ENCODE measurements at regions not wholly inside any gene's neighbourhood (a gene's known extent, or its start where the extent isn't known, plus 50 kb on each side); places are given as distances from the start of the nearest gene placed in this dataset.
"Not testable (repeated sequence)": the region's sequence is repeated elsewhere in the genome, so short reads cannot be mapped to it uniquely, and the experiment has no call there.

DNA sequence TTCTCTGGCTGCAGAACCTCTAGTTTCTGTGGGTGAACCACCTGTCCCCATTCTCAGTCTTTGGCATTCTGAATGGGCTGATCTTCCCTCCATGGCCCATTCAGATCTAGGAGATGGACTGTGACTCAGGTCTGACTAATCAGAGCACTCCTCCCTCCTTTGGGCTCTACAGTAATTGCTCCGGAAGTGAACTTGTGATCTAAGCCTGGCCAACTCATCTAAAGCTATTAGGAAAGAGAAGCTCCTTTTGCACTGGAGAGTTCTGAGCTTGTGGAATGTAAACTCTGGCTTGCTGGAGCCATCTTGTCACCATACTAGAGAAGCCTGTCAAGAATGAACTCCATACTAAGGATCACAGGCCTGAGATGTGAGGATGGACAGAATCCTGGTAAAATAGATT lies 168.2 kb downstream of the SUDS3 start:
- TF ChIP-seq, protein P1, sequence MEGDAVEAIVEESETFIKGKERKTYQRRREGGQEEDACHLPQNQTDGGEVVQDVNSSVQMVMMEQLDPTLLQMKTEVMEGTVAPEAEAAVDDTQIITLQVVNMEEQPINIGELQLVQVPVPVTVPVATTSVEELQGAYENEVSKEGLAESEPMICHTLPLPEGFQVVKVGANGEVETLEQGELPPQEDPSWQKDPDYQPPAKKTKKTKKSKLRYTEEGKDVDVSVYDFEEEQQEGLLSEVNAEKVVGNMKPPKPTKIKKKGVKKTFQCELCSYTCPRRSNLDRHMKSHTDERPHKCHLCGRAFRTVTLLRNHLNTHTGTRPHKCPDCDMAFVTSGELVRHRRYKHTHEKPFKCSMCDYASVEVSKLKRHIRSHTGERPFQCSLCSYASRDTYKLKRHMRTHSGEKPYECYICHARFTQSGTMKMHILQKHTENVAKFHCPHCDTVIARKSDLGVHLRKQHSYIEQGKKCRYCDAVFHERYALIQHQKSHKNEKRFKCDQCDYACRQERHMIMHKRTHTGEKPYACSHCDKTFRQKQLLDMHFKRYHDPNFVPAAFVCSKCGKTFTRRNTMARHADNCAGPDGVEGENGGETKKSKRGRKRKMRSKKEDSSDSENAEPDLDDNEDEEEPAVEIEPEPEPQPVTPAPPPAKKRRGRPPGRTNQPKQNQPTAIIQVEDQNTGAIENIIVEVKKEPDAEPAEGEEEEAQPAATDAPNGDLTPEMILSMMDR (conservative IDR thresholded peaks at IDR 0.05; ENCODE audit: control insufficient read depth, insufficient read depth, low read depth, low read length), result no peak
- no peak overlapping the region for H3K4me3 ChIP-seq (ENCODE audit: control insufficient read depth, low read depth, low read length)
- peak; percentile 25 for DNase-seq (ENCODE audit: low read depth)

DNA sequence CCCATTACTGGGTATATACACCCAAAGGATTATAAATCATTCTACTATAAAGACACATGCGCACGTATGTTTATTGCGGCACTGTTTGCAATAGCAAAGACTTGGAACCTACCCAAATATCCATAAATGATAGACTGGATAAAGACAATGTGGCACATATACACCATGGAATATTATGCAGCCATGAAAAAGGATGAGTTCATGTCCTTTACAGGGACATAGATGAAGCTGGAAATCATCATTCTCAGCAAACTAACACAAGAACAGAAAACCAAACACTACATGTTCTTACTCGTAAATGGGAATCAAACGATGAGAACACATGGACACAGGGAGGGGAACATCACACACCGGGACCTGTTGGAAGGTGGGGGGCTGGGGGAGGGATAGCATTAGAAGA lies 171.3 kb downstream of the SUDS3 start:
- not testable (repeated sequence) for DNase-seq (ENCODE audit: low read depth)

DNA sequence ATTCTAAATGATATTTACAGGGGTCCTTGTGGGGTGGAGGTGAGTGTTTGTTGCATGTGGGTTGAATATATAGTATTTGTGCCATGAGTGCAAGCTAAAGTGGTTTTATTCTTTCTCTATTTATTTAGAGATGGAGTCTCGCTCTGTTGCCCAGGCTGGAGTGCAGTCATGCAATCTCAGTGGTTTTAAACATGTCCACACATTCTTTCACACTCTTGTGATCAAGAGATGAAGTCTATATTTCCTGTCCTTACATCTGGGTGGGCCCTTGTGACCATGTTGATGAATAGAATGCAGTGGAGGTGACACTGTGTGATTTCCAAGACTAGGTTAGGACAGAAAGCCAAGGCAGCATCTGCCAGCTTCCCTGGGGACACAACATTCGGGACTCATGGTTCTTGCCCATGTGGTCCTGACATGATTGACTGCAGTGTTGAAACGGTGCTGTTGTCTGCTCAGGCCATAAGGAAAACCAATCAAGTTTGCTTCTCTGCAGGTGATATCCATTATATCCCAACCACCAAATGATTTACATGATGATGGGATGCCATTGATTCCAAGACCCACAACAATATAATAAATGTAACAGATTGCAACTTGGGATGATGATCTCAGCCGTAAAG lies 172.6 kb downstream of the SUDS3 start:
- DNase-seq (ENCODE audit: low read depth), result no peak

More for the DNA sequence above, 171.3 kb downstream of the SUDS3 start:
- not testable (repeated sequence) for H3K4me3 ChIP-seq (ENCODE audit: control insufficient read depth, low read depth, low read length)

DNA sequence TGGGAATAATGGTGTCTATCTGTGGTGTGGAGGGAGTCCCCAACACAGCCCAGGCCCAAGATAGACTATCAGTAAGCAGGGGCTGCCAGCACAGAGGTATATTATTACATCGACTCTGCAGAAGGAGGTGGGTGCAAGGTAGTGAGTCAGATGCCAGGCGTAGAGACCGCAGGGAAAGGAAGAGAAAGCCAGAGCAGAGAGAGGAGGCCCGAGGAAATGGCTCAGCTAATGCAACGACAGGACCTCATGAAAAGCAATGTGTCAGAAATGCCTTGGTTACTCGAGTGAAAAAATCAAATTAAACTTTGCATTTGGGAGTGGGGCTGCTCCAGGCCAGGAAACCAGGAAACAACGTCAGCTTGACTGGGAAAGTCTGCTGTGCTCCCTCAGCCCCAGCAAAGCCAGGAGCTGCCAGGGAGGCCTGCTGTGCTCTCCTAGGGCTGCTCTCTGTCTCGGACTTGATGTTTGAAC lies 173.2 kb downstream of the SUDS3 start:
- DNase-seq (ENCODE audit: low read depth), result no peak
- H3K4me3 ChIP-seq (ENCODE audit: control insufficient read depth, low read depth, low read length), result no peak overlapping the region
- TF ChIP-seq, protein P1 (conservative IDR thresholded peaks at IDR 0.05; ENCODE audit: control insufficient read depth, insufficient read depth, low read depth, low read length), result no peak

More for the DNA sequence above, 172.6 kb downstream of the SUDS3 start:
- H3K4me3 ChIP-seq (ENCODE audit: control insufficient read depth, low read depth, low read length), result no peak overlapping the region
- TF ChIP-seq, protein P1 (conservative IDR thresholded peaks at IDR 0.05; ENCODE audit: control insufficient read depth, insufficient read depth, low read depth, low read length), result no peak

DNA sequence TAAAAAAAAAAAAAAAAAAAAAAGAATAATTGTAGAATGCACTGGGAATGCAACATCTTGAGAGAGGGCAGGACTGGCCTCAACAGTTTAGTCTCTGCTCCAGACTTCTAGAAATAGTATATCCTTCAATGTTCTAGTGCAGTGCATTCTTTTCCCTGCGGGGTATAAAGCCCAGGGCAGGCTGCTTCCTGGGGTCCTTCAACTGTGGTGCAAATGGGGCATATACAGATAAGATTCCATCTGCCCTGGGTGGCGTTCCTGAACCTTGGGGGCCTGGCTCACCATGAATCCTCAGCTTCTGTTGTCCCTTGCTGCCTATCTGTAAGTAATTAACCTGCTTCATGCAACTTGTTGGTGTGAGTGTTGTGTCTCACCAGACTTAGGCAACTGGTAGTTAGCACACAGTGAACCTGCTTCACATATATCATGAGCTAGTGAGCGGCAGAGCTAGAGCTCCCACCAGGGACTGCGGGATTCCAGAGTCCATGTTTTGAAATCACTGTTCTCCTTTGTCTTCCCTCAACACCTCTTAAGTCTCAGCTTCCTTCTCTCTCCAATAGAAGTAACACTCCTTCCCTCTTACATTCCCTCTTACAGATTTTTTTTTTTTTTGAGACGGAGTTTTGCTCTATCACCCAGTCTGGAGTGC lies 177.6 kb downstream of the SUDS3 start:
- TF ChIP-seq, protein P1 (conservative IDR thresholded peaks at IDR 0.05; ENCODE audit: control insufficient read depth, insufficient read depth, low read depth, low read length), result no peak
- no peak overlapping the region for H3K4me3 ChIP-seq (ENCODE audit: control insufficient read depth, low read depth, low read length)
- DNase-seq (ENCODE audit: low read depth), result no peak

DNA sequence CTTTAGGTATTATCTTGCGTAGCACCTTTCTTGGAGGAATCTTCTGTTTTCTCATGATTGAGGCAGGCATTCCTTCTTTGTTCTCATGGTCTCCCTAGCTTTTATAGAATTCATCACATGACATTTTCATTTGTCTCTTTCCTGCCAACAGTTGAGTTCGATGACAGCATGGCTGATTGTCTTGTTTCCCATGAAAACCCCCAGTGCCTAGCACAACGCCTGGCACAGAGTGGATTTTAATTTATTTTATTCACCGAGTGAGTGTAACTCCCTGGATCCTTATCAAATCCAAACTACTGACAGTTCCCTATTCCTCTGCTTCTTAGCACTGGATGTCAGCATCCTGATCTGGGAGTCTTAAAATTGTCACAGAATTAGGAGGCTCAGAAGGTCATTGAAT lies 182.6 kb downstream of the SUDS3 start:
- TF ChIP-seq, protein P1 (conservative IDR thresholded peaks at IDR 0.05; ENCODE audit: control insufficient read depth, insufficient read depth, low read depth, low read length), result no peak
- DNase-seq (ENCODE audit: low read depth), result no peak
- no peak overlapping the region for H3K4me3 ChIP-seq (ENCODE audit: control insufficient read depth, low read depth, low read length)

DNA sequence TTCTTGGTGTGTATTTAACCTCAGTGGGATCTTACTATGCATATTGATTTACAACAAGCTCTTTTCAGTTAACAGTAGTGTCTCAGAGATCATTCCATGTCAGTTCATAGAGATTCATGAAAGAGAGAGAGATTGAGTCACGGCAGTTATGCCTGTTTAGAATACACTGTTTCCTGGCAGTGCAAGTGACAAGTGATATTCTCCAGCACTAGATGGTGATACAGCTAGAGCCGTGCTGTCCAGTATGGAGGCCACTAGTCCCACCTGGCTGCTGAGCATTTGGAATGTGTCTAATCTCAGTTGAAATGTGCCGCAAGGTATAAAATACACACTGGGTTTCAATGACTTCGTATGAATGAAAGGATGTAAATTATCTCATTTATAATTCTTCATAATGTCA lies 184.4 kb downstream of the SUDS3 start:
- no peak for DNase-seq (ENCODE audit: low read depth)
- H3K4me3 ChIP-seq (ENCODE audit: control insufficient read depth, low read depth, low read length), result no peak overlapping the region
- TF ChIP-seq, protein P1 (conservative IDR thresholded peaks at IDR 0.05; ENCODE audit: control insufficient read depth, insufficient read depth, low read depth, low read length), result no peak
